ENCODE measurements at regions not wholly inside any gene's neighbourhood (a gene's known extent, or its start where the extent isn't known, plus 50 kb on each side); places are given as distances from the start of the nearest gene placed in this dataset.

DNA sequence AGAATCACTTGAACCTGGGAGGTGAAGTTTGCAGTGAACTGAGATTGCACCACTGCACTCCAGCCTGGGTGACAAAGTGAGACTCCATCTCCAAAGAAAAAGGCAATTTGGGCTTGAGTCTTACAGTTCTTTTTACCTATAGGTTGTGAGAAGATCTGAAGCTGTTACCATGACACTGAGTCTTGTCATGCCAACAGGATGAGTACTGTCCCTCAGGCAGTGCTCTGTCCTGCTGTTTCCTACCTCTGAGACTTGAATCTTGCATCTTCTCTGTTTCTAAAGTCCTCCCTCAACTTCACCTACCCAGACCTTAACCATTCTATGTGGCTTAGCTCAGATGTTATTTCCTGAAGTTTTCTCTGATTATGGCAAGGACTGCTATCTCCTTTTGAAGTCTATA is 400.8 kb upstream of the PRICKLE1 start:
- TF ChIP-seq MAX (IDR thresholded peaks at IDR 0.05), result no peak
- TF ChIP-seq, protein P1, sequence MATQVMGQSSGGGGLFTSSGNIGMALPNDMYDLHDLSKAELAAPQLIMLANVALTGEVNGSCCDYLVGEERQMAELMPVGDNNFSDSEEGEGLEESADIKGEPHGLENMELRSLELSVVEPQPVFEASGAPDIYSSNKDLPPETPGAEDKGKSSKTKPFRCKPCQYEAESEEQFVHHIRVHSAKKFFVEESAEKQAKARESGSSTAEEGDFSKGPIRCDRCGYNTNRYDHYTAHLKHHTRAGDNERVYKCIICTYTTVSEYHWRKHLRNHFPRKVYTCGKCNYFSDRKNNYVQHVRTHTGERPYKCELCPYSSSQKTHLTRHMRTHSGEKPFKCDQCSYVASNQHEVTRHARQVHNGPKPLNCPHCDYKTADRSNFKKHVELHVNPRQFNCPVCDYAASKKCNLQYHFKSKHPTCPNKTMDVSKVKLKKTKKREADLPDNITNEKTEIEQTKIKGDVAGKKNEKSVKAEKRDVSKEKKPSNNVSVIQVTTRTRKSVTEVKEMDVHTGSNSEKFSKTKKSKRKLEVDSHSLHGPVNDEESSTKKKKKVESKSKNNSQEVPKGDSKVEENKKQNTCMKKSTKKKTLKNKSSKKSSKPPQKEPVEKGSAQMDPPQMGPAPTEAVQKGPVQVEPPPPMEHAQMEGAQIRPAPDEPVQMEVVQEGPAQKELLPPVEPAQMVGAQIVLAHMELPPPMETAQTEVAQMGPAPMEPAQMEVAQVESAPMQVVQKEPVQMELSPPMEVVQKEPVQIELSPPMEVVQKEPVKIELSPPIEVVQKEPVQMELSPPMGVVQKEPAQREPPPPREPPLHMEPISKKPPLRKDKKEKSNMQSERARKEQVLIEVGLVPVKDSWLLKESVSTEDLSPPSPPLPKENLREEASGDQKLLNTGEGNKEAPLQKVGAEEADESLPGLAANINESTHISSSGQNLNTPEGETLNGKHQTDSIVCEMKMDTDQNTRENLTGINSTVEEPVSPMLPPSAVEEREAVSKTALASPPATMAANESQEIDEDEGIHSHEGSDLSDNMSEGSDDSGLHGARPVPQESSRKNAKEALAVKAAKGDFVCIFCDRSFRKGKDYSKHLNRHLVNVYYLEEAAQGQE (IDR thresholded peaks at IDR 0.05), result no peak
- TF ChIP-seq, protein P2, sequence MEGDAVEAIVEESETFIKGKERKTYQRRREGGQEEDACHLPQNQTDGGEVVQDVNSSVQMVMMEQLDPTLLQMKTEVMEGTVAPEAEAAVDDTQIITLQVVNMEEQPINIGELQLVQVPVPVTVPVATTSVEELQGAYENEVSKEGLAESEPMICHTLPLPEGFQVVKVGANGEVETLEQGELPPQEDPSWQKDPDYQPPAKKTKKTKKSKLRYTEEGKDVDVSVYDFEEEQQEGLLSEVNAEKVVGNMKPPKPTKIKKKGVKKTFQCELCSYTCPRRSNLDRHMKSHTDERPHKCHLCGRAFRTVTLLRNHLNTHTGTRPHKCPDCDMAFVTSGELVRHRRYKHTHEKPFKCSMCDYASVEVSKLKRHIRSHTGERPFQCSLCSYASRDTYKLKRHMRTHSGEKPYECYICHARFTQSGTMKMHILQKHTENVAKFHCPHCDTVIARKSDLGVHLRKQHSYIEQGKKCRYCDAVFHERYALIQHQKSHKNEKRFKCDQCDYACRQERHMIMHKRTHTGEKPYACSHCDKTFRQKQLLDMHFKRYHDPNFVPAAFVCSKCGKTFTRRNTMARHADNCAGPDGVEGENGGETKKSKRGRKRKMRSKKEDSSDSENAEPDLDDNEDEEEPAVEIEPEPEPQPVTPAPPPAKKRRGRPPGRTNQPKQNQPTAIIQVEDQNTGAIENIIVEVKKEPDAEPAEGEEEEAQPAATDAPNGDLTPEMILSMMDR (IDR thresholded peaks at IDR 0.05; ENCODE audit: low read depth, low read length, missing input control), result no peak
- TF ChIP-seq JUND (IDR thresholded peaks at IDR 0.05), result no peak

Data from liver (tissue), 3 donors.